HG02798 (cell line): ENCODE measurements at regions not wholly inside any gene's neighbourhood (a gene's known extent, or its start where the extent isn't known, plus 50 kb on each side); places are given as distances from the start of the nearest gene placed in this dataset.

Experiments
- ATAC-seq: cut with Tn5 transposase; IDR thresholded peaks from one replicate; pipeline ENCODE4 v1.9.1; 2021; ENCODE audit warnings: mild to moderate bottlenecking; ENCODE audit not compliant: unreplicated experiment, poor library complexity

DNA sequence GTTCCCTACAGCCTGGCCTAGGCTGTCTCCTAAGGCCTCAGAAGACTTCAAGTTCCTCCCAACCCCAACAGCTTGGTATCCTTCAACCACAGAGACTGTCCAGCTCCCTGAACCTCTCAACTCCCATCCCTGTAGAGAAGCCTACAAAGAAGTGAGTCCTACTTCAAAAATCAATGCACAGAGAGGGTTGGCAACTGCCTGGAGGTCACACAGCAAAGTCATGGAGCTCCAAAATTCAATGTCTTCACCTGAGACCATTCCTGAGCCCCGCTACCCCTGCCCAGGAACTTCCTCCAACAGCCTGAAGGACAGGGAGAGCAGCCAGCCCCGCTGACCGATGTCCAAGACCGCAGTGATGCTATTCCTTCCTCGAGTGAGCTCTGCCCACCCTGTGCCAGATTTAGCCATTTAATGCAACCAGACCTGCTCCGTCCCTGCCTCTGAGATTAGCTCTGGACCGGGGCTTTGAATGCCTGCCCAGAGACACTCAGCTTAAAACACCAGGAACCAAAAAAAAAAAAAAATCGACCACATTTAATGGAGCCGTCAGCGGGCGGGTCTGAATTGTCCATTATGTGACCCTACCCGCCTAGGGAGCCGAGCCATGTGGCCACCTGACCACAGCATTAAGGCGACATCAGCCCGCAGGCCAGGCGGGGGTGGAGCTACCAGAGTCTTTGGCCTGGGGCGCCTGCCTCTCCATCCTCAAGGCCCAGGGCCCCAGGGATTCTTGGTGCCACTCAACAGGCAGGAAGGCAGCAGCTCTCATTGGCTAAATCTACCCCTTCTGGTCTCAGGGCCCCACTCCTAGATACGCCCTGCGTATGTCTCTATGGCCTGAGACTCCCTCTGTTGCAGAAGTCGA is 148.6 kb downstream of the SYF2 start:
- ATAC-seq = no peak

DNA sequence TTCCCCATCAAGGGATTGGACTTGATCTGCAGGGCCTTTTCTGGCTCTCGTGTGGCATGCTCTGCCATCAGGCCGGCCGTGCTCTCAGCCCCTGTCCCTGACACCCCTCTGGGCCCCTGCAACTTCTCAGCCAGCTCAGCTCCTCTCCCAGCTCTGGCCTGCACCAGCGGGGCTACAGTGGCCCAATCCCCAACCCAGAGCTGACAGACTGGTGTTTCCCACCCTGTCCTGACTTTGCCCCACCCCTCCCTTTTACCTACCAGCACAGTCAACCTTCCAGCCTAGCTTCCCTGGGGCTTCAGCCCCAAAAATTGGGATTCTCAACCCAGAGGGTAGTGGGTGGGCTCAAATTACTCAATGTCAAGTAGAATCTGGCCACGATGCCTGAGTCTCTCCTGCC is 149.3 kb downstream of the SYF2 start:
- no peak for ATAC-seq

DNA sequence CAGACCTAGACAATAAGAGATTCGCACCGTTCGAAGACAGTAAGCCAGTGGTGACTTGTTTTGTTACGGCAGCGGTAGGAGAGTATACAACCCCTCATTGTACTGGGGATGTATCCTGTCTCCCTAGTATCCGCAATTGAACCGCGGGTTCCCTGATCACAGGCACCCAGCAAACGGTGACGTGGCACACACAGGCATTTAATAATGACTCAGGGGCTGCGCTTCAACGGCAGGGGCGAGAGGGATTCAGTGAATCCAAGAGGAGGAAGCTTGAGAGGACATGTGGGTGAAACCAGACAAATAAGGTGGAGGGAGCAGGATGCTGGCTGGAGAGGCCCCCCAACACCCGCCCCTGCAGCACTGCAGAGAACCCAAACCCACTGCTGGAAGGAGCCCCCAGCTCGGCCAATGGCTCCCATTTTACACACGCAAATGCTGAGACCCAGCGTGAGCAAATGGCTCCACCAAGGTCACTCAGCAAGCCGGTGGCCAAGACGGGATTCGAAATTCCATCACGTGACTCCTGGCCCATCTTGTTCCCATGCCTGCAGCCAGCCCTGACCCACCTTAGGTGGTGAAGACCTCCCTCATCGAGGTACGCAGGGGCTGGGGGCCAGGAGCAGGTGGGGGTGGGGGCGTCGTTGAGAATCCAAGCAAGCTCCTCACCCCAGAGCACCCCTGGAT is 149.9 kb downstream of the SYF2 start:
- ATAC-seq = no peak

DNA sequence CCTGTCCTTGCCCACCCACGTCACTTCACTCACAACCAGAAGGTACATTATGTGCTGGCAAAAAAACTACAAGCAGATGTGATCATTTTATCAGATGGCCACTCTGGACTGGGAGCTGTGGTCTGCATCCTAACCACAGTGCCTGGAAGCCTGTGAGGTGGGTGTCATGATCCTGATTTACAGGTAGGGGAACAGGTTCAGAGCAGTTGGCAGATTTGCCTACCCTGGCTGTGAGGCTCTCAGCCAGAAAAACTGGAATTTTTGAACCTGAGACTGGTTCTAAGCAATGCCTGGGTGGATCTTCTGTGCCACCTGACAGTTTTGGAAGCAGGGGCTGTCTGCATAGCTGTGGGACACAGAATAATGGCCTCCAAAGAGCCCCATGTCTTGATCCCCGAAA is 150.8 kb downstream of the SYF2 start:
- ATAC-seq = no peak

DNA sequence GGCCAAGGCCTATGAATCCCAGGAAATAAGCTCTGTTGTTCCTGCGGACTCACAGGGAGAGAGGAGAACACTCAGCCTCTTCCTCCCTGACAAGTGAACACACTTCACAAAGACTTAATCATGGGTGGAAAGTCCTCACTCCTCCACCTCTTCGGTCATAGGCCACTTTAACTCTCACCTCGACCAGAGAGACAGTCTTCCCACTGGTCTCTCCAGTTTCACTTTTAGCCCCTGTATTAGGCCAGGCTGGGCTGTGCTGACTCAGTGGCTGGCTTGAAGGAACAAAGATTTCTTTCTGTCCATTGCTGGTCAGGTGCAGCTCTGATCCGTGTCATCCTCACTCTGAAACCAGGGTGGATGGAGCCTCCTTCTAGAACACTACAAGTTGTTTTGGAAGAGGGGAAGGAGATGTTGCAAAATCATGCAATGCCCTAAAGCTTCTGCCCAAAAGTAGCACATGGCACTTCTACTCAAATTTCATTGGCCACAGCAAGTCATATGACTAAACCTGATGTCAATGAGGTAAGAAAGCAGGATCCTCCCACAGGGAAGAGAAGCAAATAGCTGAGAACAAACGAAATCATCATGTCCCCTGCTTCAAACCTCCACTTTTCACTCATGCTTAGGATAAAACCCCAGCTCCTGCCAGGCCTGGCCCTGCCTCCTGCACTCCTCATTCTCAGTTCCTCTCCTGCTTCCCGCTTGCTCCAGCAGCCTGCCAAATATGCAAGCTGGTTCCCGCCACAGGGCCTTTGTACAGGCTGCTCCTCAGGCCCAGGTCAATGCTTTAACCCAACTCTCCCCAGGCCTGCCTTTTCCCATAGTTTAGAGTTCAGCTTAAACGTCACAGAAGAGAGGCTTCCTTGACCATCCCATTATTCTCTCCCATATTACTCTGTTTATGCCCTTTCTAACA is 150.5 kb upstream of the RUNX3 start:
- ATAC-seq = no peak

DNA sequence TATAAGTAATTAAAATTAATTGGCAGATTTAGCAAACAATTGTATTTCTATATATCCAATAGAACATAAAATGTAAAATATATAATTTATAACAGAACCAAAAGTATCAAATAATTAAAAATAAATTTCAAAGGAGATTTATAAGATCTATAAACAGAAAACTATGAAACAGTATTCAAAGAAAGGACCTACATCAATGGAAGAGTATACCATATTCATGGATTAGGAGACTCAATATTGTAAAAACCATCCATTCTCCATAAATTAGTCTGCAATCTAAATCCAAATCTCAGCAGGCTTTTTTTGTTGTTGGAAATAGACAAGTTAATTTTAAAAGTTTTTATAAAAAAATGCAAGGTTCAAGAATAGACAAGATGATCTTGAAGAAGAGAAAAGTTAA is 149.0 kb upstream of the RUNX3 start:
- ATAC-seq = no peak

DNA sequence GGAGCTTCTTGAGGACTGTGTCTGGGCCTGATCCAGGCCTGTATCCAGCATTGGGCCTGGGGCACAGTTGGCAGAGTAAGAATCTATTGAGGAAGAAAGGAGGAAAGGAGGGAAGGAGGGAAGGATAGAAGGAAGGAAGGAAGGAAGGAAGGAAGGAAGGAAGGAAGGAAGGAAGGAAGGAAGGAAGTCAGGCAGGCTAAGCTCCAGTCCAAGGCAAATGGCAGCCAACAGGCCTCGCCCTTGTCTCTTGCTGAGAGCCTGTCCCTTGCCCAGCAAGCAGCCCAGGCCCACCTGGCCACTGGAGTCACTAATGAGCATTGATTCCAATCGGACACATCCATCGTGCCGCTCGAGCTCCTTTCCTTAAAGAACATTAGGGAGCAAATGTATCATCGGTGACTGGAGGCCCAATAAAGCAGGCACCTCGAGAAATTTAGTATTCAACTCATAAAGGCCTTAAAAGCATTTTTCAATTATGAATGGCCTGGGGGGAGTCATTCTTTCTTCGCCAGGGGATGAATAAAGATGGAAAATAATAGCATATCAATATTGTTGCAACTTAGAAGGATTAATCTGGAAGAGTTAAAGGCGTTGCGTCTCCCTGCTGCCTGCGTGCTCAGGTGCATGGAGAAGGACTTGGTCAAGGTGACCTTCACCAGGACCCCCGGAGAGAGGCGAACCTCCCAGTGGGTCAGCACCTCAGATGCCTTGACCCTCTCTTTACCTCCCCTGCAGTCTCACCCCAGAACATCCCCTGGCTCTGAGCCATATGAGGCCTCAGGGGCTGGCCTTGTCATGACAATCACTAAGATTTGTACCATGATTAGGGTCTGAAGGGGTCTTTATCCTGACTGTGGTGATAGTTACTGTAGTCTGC is 144.5 kb upstream of the RUNX3 start:
- ATAC-seq = no peak

DNA sequence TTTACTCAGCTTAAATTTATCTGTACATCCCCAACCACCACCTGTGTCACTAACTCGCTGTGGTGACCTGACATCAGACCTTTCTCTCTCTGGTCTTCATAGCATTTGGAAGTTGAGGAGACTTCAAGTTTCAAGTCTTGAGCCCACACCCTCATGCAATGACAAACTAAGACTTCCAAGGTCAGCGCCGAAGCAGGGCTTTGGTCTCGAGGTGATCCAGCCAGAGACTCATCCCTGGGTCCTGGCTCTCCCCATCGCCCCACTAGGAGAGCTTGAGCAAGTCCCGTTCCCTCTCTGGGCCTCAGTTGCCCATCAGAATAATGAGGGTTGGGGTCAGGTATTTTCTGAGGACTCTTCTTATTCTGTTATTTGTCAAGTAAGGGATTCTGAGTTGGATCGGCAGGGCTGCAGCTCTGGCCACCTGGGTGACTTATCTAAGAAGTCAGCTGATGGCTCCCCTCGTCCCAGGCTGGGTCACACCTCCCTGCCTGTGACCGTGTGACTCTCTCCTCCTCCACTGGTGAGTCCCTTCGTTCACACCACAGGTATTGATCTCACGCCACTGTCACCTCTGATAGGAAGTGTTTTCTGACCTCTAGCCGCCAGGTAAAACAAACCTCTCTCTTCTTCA is 143.7 kb upstream of the RUNX3 start:
- ATAC-seq = no peak

DNA sequence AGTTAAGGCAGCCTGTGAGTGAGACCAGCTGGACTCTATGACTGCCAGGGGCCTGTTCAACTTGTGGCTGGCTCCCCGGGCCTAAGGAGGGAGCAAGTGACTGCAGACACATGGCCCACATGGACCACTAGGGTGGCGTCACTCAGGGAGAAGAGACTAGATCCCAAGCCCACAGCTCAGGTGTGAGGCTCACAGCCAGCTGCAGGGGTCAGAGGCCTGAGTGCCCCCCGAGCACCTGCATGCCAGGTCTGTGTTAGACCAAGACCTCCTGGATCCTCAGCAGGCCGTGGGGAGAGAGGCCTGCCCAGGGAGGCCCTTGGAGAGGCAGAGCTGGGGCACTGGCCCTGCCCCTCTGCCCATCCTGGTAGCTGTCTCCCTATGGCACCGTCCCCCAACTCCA is 142.4 kb upstream of the RUNX3 start:
- ATAC-seq = no peak

DNA sequence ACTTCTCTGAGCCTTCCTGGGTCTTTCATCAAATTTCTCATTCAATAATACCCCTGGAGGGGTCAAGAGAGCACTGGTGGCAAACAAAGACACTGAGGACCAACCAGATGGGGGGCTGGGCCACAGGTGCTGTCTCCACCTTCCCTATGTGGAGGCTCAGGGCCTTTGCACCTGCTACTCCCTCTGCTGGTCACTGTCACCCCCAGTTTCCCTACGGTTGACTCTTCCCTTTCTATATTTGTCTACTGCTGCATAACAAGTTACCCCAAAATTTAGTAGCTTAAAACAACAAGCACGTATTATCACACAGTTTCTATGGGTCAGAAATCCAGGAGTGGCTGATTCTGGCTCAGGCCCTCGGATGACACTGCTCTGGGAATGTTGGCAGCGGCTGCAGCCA is 138.8 kb upstream of the RUNX3 start:
- no peak for ATAC-seq

DNA sequence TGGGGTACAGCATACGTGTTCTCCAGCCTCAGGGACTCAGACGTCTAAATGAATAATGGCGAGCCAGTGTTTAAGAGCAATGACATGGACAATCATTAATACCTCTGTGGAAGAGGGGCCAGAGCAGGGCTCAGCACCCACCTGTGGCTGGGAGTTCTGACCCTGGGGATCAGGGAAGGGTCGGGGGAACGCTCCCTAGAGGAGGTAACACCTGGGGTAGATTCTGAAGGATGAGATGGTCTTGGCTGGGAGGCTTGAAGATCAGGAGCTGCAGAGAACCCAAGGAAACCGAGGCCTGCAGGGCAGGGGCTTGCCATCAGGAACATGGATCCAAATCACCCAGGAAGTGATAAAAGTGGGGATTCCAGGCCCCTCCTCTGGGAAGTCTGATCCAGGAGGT is 138.2 kb upstream of the RUNX3 start:
- ATAC-seq = no peak

DNA sequence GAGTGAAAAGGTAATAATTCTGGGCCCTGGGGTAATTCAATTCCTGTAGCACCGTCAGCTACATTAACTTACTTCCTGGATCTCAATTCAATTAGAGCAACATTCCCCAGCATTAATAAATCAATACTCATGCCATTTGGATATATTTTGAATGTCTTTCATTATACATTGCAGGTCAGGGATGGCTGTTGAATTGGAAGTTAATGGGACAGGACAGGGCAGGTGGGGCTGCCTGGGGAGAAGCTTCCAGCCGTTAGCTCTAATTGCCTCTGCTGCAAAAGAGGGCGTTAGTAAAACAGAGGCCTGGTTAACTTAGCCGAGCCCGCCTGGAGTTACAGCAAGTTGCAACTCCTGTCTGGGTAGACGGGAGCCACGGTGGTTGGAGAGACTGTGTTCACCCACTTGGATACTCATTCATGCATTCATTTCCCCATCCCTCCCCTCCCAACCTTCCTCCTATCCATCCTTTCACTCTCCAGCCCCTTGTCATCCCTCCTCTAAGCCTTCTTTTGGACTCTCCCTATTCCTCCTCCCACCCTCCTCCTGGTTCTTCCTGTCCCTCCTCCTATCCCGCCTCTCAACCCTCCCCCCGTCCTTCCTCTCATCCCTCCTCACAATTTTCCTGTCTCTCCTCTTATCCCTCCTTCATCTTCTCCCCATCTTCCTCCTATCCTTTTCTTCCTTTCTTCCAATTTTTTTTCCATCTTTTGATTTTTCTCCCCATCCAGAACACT is 137.6 kb upstream of the RUNX3 start:
- no peak for ATAC-seq

DNA sequence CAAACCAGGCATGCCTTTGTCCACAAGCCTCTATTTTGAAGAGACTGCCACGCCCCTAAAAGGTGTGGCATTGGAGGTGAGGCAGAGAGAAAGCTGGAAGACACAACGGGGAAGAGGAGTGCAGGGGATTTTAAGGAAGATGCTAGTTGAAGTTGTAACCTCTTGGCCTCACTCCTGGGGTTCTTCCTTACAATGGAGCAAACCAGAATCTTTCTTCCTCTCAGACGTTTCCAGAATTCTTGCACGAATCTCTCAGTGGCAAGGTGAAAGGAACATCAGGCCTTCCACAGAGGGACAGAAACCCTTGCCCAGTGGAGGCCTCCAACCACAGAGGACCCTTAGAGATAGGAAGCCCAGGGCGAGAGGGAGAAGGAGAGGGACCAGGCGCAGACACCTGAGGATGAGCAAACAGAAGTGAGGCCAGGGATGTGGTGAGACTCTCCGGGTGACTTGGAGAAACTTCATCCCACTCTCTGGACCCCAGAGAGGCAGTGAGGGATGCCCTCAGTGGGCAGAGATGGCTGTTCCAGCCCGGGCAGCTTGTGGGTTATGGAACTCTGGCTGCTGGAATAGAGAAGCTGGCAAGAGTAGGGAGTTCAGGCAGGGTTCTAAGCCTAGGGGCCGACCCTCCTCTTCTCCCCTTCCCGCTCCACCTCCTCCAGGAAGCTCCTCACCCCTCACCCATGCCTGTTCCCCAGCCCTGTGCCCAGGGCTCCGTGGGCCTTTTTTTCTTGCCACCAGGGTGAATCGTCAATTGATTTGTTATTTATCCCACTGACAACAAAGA is 136.8 kb upstream of the RUNX3 start:
- ATAC-seq = no peak

DNA sequence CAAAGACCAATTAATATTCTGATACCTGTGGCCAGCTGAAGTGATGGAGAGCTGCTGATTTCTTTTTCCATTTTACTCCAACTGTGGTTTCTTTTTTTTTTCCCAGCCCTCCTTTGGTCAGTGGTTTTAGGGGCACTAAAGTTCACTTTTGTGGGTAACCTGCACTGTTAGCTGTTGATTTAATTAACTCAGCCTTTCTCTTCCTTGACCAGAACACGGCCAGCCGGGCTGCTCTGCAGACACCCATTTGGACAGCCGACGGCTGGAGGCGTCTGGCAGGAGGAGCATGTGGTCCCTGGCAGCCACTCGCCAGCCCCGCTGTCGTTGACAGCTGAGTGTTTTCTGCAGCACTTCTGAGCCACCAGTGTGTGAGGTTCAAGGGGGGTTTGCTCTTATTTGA is 136.2 kb upstream of the RUNX3 start:
- ATAC-seq = no peak

DNA sequence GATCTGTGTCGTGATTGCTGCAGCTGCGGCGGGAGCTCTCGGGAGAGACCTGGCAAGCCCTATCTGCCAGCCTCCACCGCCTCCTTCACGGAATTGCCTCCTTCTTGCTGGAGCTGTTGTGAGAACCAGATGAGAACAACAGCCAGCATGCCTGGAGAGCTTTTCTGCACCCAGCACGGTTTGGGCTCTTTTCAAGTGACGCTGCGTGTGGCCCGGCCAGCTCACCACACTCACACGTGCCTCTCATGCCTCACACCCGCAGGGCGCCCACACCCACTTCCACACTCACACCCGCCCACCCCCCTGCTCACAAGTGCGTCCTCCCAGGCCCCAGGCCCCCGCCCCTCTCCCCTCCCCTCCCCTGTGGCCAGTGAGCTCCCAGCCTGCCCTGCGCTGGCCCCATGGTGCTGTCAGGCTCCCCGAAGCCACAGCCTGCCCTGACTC is 135.7 kb upstream of the RUNX3 start:
- no peak for ATAC-seq

DNA sequence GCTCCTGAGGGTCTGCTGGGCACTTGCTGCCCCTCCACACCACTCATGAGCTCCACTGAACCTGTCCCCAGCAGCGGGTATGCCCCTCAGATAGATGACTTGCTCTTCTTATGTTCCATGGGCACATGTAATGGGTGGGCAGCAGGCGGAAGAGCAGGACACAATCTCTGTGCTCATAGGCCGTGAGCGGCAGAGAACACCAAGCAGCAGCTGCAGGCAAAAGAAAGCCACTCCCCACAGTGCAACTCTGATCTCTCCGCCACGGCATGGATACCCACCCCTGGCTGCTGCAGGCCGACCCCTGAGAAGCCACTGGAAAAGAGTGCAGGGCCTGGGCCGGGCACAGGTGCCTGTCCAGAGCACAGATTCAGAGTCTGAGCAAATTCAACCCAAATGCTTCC is 135.2 kb upstream of the RUNX3 start:
- no peak for ATAC-seq

DNA sequence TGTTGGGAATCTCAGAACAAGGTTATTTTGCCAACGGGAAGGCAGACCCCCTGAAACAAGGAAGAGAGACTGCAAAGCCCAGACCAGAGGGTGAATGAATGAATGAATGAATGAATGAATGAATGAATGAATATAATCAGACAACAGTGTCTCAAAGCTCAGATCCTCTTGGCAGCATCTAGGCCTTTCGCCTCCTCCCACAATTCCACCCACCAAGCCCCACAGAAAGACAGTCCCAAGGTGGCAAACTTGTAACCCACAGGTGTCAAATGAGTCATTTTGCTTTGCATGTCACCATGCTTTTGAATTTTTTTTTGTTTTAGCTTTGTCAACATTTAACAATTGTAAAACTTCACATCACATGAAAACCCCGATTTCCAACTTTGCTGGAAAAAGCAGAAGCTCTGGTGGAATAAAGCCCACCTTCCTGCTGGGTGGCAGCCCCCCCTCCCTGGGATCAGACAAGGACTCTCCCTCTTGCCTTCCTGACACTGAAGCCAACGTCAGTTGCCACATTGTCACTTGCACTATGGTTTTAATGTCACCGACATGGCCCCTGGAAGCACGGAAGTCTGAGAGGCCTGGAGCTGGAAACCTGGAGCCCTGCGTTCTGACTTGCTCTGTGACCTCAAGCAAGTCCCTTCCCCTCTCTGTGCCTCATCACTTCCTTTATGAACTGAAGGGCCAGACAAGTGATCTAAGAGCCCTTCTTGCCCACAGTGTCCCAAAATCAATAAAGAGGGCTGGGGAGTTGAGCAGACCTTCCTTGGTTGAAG is 134.6 kb upstream of the RUNX3 start:
- ATAC-seq = no peak
